GM19043 (cell line): ENCODE measurements at regions not wholly inside any gene's neighbourhood (a gene's known extent, or its start where the extent isn't known, plus 50 kb on each side); places are given as distances from the start of the nearest gene placed in this dataset.
"Not testable (repeated sequence)": the region's sequence is repeated elsewhere in the genome, so short reads cannot be mapped to it uniquely, and the experiment has no call there.

ENCODE experiments used
- ATAC-seq: cut with Tn5 transposase; IDR thresholded peaks from one replicate; pipeline ENCODE4 v1.9.1; 2021; ENCODE audit warnings: low read depth; ENCODE audit not compliant: unreplicated experiment

GRCh38 chr2:167803449-167803988 lies 443.9 kb downstream of the STK39 start:
- no peak for ATAC-seq

- no peak for ATAC-seq
These were observed 452.7 kb downstream of the STK39 start for GRCh38 chr2:167794554-167795255.

- no peak for ATAC-seq
These were observed 453.7 kb downstream of the STK39 start for GRCh38 chr2:167793725-167794124.

- no peak for ATAC-seq
These were observed 455.3 kb downstream of the STK39 start for GRCh38 chr2:167792126-167792525.

GRCh38 chr2:167790781-167791450 lies 456.5 kb downstream of the STK39 start:
- no peak for ATAC-seq

GRCh38 chr2:167790189-167790588 lies 457.2 kb downstream of the STK39 start:
- no peak for ATAC-seq

- no peak for ATAC-seq
These were observed 459.8 kb downstream of the STK39 start for GRCh38 chr2:167787562-167787961.

- no peak for ATAC-seq
These were observed 460.4 kb downstream of the STK39 start for GRCh38 chr2:167787021-167787420.

- no peak for ATAC-seq
These were observed 461.7 kb downstream of the STK39 start for GRCh38 chr2:167785606-167786216.

GRCh38 chr2:167784084-167784425 lies 463.3 kb downstream of the STK39 start:
- no peak for ATAC-seq

- no peak for ATAC-seq
These were observed 463.9 kb downstream of the STK39 start for GRCh38 chr2:167783261-167784083.

GRCh38 chr2:167781629-167782028 lies 465.8 kb downstream of the STK39 start:
- not testable (repeated sequence) for ATAC-seq

- no peak for ATAC-seq
These were observed 471.0 kb downstream of the STK39 start for GRCh38 chr2:167776359-167776758.

- no peak for ATAC-seq
These were observed 475.8 kb downstream of the STK39 start for GRCh38 chr2:167771628-167772027.

GRCh38 chr2:167769020-167769419 lies 478.4 kb downstream of the STK39 start:
- ATAC-seq: no peak

- no peak for ATAC-seq
These were observed 479.6 kb downstream of the STK39 start for GRCh38 chr2:167767830-167768229.

GRCh38 chr2:167764772-167765341 lies 482.5 kb downstream of the STK39 start:
- ATAC-seq: no peak

GRCh38 chr2:167761465-167762136 lies 485.8 kb downstream of the STK39 start:
- ATAC-seq: no peak

GRCh38 chr2:167759531-167759930 lies 487.9 kb downstream of the STK39 start:
- no peak for ATAC-seq

- no peak for ATAC-seq
These were observed 489.1 kb downstream of the STK39 start for GRCh38 chr2:167758292-167758691.
